CD8-positive, alpha-beta memory T cell (primary cell): ENCODE measurements at regions not wholly inside any gene's neighbourhood (a gene's known extent, or its start where the extent isn't known, plus 50 kb on each side); places are given as distances from the start of the nearest gene placed in this dataset.

Experiments used
- CTCF ChIA-PET: fragments of 350-600 bp; sonication (Branson Sonifier 250); formaldehyde crosslinking; loops from one replicate; lab custom pipeline; 2021; ENCODE audit warnings: antibody characterized with exemption; lab: Charles Lee
- POLR2A ChIA-PET: fragments of 350-600 bp; sonication (Branson Sonifier 250); formaldehyde crosslinking; loops from one replicate; lab custom pipeline; 2021; ENCODE audit warnings: antibody characterized with exemption; lab: Charles Lee
- DNase-seq, 5 donors: peaks; one replicate each; pipeline versions ENCODE4 v3.0.0 to v3.0.0-alpha.2; 2020 to 2022; ENCODE audit warnings: mixed read lengths in 1 of 5
- H3K27ac ChIP-seq: one replicate; pipeline ENCODE4 v1.7.0; 2013; ENCODE audit warnings: low read depth, mild to moderate bottlenecking, low read length, moderate library complexity
- H3K27me3 ChIP-seq: 2 replicates; pipeline ENCODE4 v1.7.0; 2013; ENCODE audit warnings: low read length, mild to moderate bottlenecking; ENCODE audit not compliant: insufficient read depth, poor library complexity, severe bottlenecking
- H3K36me3 ChIP-seq: 2 replicates; pipeline ENCODE4 v1.7.0; 2013; ENCODE audit warnings: mild to moderate bottlenecking, low read length, moderate library complexity; ENCODE audit not compliant: insufficient read depth
- H3K4me1 ChIP-seq: 2 replicates; pipeline ENCODE4 v1.7.0; 2013; ENCODE audit warnings: mild to moderate bottlenecking, low read length, moderate library complexity; ENCODE audit not compliant: insufficient read depth
- H3K4me3 ChIP-seq: 2 replicates; pipeline ENCODE4 v1.7.0; 2013; ENCODE audit warnings: mild to moderate bottlenecking, low read length
- H3K9me3 ChIP-seq: 2 replicates; pipeline ENCODE4 v1.7.0; 2013; ENCODE audit warnings: mild to moderate bottlenecking, low read length
- H3K27ac Mint-ChIP-seq, 8 donors: one replicate each; pipeline ENCODE4 v1.8.0; 2020 to 2021; ENCODE audit warnings: mixed read lengths in 8 of 8, mild to moderate bottlenecking in 6 of 8, inconsistent platforms in 3 of 8, moderate library complexity in 3 of 8
- H3K27me3 Mint-ChIP-seq, 2 donors: one replicate each; pipeline ENCODE4 v1.8.0; 2020 to 2021; ENCODE audit warnings: mixed read lengths in 2 of 2, mild to moderate bottlenecking in 1 of 2, moderate library complexity in 1 of 2
- H3K36me3 Mint-ChIP-seq, 3 donors: one replicate each; pipeline ENCODE4 v1.8.0; 2020 to 2021; ENCODE audit warnings: mixed read lengths in 3 of 3, inconsistent platforms in 1 of 3, mild to moderate bottlenecking in 1 of 3
- H3K4me1 Mint-ChIP-seq, 3 donors: one replicate each; pipeline ENCODE4 v1.8.0; 2020 to 2021; ENCODE audit warnings: mixed read lengths in 3 of 3, inconsistent platforms in 1 of 3, mild to moderate bottlenecking in 1 of 3
- H3K4me3 Mint-ChIP-seq, 7 donors: one replicate each; pipeline ENCODE4 v1.8.0; 2020 to 2021; ENCODE audit warnings: mixed read lengths in 7 of 7, mild to moderate bottlenecking in 6 of 7, moderate library complexity in 4 of 7, inconsistent platforms in 2 of 7
- H3K9me3 Mint-ChIP-seq, 5 donors: one replicate each; pipeline ENCODE4 v1.8.0; 2020 to 2022; ENCODE audit warnings: mixed read lengths in 5 of 5, mild to moderate bottlenecking in 3 of 5, moderate library complexity in 2 of 5, inconsistent platforms in 1 of 5

- peaks cover 2 to 3% of the 10 kb centered on the region in 2 donors for H3K27me3 Mint-ChIP-seq
- no peaks in the 10 kb centered on the region for H3K9me3 ChIP-seq
- H3K36me3 ChIP-seq: no peaks in the 10 kb centered on the region
- ChIA-PET POLR2A (no interaction called here), CTCF (no interaction called here)
- no peak overlapping the region for H3K4me3 ChIP-seq
- no peak overlapping the region for H3K27ac Mint-ChIP-seq
- no peaks in the 10 kb centered on the region for H3K27me3 ChIP-seq
- H3K36me3 Mint-ChIP-seq: no peaks in the 10 kb centered on the region
- H3K4me1 Mint-ChIP-seq: no peaks in the 10 kb centered on the region
- no peaks in the 10 kb centered on the region for H3K9me3 Mint-ChIP-seq
- no peak for DNase-seq
- H3K4me1 ChIP-seq: no peaks in the 10 kb centered on the region
- H3K27ac ChIP-seq: no peak overlapping the region
- H3K4me3 Mint-ChIP-seq: no peak overlapping the region
Observed at GRCh38 chr10:111934931-111935330, 248.6 kb downstream of the GPAM start.

GRCh38 chr10:111936143-111936542 lies 247.4 kb downstream of the GPAM start:
- no peaks in the 10 kb centered on the region for H3K4me1 Mint-ChIP-seq
- Histone ChIP-seq H3K9me3 (no peaks in the 10 kb centered on the region), H3K27me3 (no peaks in the 10 kb centered on the region), H3K4me1 (no peaks in the 10 kb centered on the region), H3K27ac (no peak overlapping the region), H3K4me3 (no peak overlapping the region), H3K36me3 (no peaks in the 10 kb centered on the region)
- no peak overlapping the region for H3K4me3 Mint-ChIP-seq
- ChIA-PET POLR2A (no interaction called here), CTCF (no interaction called here)
- H3K9me3 Mint-ChIP-seq: no peaks in the 10 kb centered on the region
- DNase-seq: no peak
- no peaks in the 10 kb centered on the region for H3K36me3 Mint-ChIP-seq
- no peak overlapping the region for H3K27ac Mint-ChIP-seq
- H3K27me3 Mint-ChIP-seq: peaks cover 2 to 13% of the 10 kb centered on the region in 2 donors

- ChIA-PET POLR2A (no interaction called here), CTCF (no interaction called here)
- H3K4me3 ChIP-seq: no peak overlapping the region
- H3K36me3 ChIP-seq: no peaks in the 10 kb centered on the region
- DNase-seq: no peak
- no peaks in the 10 kb centered on the region for H3K9me3 ChIP-seq
- no peak overlapping the region for H3K27ac ChIP-seq
- peaks cover 0 to 7% (median 3%) of the 10 kb centered on the region in 5 donors for H3K9me3 Mint-ChIP-seq
- H3K27ac Mint-ChIP-seq: no peak overlapping the region
- no peaks in the 10 kb centered on the region for H3K4me1 ChIP-seq
- no peaks in the 10 kb centered on the region for H3K36me3 Mint-ChIP-seq
- no peak overlapping the region for H3K4me3 Mint-ChIP-seq
- no peaks in the 10 kb centered on the region for H3K27me3 ChIP-seq
- no peaks in the 10 kb centered on the region for H3K4me1 Mint-ChIP-seq
- peaks cover 2 to 26% of the 10 kb centered on the region in 2 donors for H3K27me3 Mint-ChIP-seq
Observed at GRCh38 chr10:111944331-111944730, 239.2 kb downstream of the GPAM start.

GRCh38 chr10:111953949-111954348 lies 229.6 kb downstream of the GPAM start:
- H3K27me3 Mint-ChIP-seq: peaks cover 0 to 3% of the 10 kb centered on the region in 2 donors
- Histone ChIP-seq H3K9me3 (no peaks in the 10 kb centered on the region), H3K27ac (no peak overlapping the region), H3K36me3 (no peaks in the 10 kb centered on the region), H3K4me1 (no peaks in the 10 kb centered on the region), H3K27me3 (no peaks in the 10 kb centered on the region), H3K4me3 (no peak overlapping the region)
- no peaks in the 10 kb centered on the region for H3K36me3 Mint-ChIP-seq
- H3K4me3 Mint-ChIP-seq: no peak overlapping the region
- H3K27ac Mint-ChIP-seq: no peak overlapping the region
- H3K4me1 Mint-ChIP-seq: no peaks in the 10 kb centered on the region
- no peak for DNase-seq
- POLR2A ChIA-PET: no interaction called here
- peaks cover 4 to 20% (median 13%) of the 10 kb centered on the region in 5 donors for H3K9me3 Mint-ChIP-seq
- CTCF ChIA-PET: no interaction called here

GRCh38 chr10:111954386-111954785 lies 229.2 kb downstream of the GPAM start:
- H3K9me3 ChIP-seq: no peaks in the 10 kb centered on the region
- Mint-ChIP-seq H3K9me3 (peaks cover 4 to 20% (median 13%) of the 10 kb centered on the region in 5 donors), H3K4me3 (no peak overlapping the region), H3K27ac (no peak overlapping the region), H3K4me1 (no peaks in the 10 kb centered on the region), H3K36me3 (no peaks in the 10 kb centered on the region), H3K27me3 (peaks cover 0 to 3% of the 10 kb centered on the region in 2 donors)
- H3K27ac ChIP-seq: no peak overlapping the region
- DNase-seq: no peak
- CTCF ChIA-PET: no interaction called here
- H3K4me1 ChIP-seq: no peaks in the 10 kb centered on the region
- POLR2A ChIA-PET: no interaction called here
- no peaks in the 10 kb centered on the region for H3K36me3 ChIP-seq
- H3K4me3 ChIP-seq: no peak overlapping the region
- no peaks in the 10 kb centered on the region for H3K27me3 ChIP-seq

GRCh38 chr10:111956841-111957240 lies 226.7 kb downstream of the GPAM start:
- no peaks in the 10 kb centered on the region for H3K27me3 ChIP-seq
- CTCF ChIA-PET: no interaction called here
- no peak overlapping the region for H3K27ac ChIP-seq
- Mint-ChIP-seq H3K9me3 (peaks cover 4 to 20% (median 13%) of the 10 kb centered on the region in 5 donors), H3K36me3 (no peaks in the 10 kb centered on the region), H3K4me3 (no peak overlapping the region), H3K4me1 (no peaks in the 10 kb centered on the region), H3K27ac (no peak overlapping the region), H3K27me3 (peaks cover 0 to 3% of the 10 kb centered on the region in 2 donors)
- no peak overlapping the region for H3K4me3 ChIP-seq
- H3K4me1 ChIP-seq: no peaks in the 10 kb centered on the region
- no peaks in the 10 kb centered on the region for H3K36me3 ChIP-seq
- no peaks in the 10 kb centered on the region for H3K9me3 ChIP-seq
- DNase-seq: no peak
- POLR2A ChIA-PET: no interaction called here

GRCh38 chr10:111962951-111963350 lies 220.6 kb downstream of the GPAM start:
- POLR2A ChIA-PET: no interaction called here
- Histone ChIP-seq H3K4me1 (no peaks in the 10 kb centered on the region), H3K9me3 (no peaks in the 10 kb centered on the region), H3K4me3 (no peak overlapping the region), H3K27ac (no peak overlapping the region), H3K27me3 (no peaks in the 10 kb centered on the region), H3K36me3 (no peaks in the 10 kb centered on the region)
- DNase-seq: no peak
- Mint-ChIP-seq H3K4me1 (no peaks in the 10 kb centered on the region), H3K9me3 (peaks cover 0 to 9% (median under 1%) of the 10 kb centered on the region in 5 donors), H3K27me3 (peaks cover 0 to 7% of the 10 kb centered on the region in 2 donors), H3K4me3 (no peak overlapping the region), H3K27ac (no peak overlapping the region), H3K36me3 (no peaks in the 10 kb centered on the region)
- CTCF ChIA-PET: no interaction called here

GRCh38 chr10:111967116-111967515 lies 216.4 kb downstream of the GPAM start:
- no peak overlapping the region for H3K27ac Mint-ChIP-seq
- DNase-seq: no peak
- H3K4me3 ChIP-seq: no peak overlapping the region
- ChIA-PET CTCF (no interaction called here), POLR2A (no interaction called here)
- no peak overlapping the region for H3K27ac ChIP-seq
- H3K36me3 Mint-ChIP-seq: no peaks in the 10 kb centered on the region
- H3K9me3 ChIP-seq: no peaks in the 10 kb centered on the region
- H3K36me3 ChIP-seq: no peaks in the 10 kb centered on the region
- no peak overlapping the region for H3K4me3 Mint-ChIP-seq
- H3K27me3 Mint-ChIP-seq: peaks cover 0 to 7% of the 10 kb centered on the region in 2 donors
- peaks cover 0 to 4% (median 0%) of the 10 kb centered on the region in 5 donors for H3K9me3 Mint-ChIP-seq
- H3K4me1 ChIP-seq: no peaks in the 10 kb centered on the region
- no peaks in the 10 kb centered on the region for H3K27me3 ChIP-seq
- no peaks in the 10 kb centered on the region for H3K4me1 Mint-ChIP-seq

GRCh38 chr10:111967547-111967946 lies 216.0 kb downstream of the GPAM start:
- no peak overlapping the region for H3K27ac ChIP-seq
- Mint-ChIP-seq H3K4me3 (no peak overlapping the region), H3K27me3 (peaks cover 0 to 3% of the 10 kb centered on the region in 2 donors), H3K4me1 (no peaks in the 10 kb centered on the region), H3K36me3 (no peaks in the 10 kb centered on the region), H3K9me3 (peaks cover 0 to 4% (median 0%) of the 10 kb centered on the region in 5 donors), H3K27ac (no peak overlapping the region)
- CTCF ChIA-PET: no interaction called here
- no peaks in the 10 kb centered on the region for H3K27me3 ChIP-seq
- no peak overlapping the region for H3K4me3 ChIP-seq
- POLR2A ChIA-PET: no interaction called here
- H3K4me1 ChIP-seq: no peaks in the 10 kb centered on the region
- no peak for DNase-seq
- H3K36me3 ChIP-seq: no peaks in the 10 kb centered on the region
- H3K9me3 ChIP-seq: no peaks in the 10 kb centered on the region
